Mesodermal cell (in vitro differentiated cells): ENCODE measurements at regions not wholly inside any gene's neighbourhood (a gene's known extent, or its start where the extent isn't known, plus 50 kb on each side); places are given as distances from the start of the nearest gene placed in this dataset.

ENCODE experiments used
- H3K27ac ChIP-seq: 2 replicates; pipeline ENCODE4 v1.7.0; 2013; ENCODE audit warnings: mild to moderate bottlenecking, low read depth, low read length, moderate library complexity; ENCODE audit not compliant: severe bottlenecking
- H3K36me3 ChIP-seq: 2 replicates; pipeline ENCODE4 v1.7.1; 2013; ENCODE audit warnings: mild to moderate bottlenecking, low read length, moderate library complexity; ENCODE audit not compliant: control insufficient read depth, insufficient read depth
- H3K4me1 ChIP-seq: one replicate; pipeline ENCODE4 v1.7.1; 2013; ENCODE audit warnings: mild to moderate bottlenecking, low read length; ENCODE audit not compliant: insufficient read depth, control insufficient read depth, poor library complexity, severe bottlenecking
- H3K4me3 ChIP-seq: 2 replicates; pipeline ENCODE4 v1.7.0; 2013; ENCODE audit warnings: low read length, control low read depth, mild to moderate bottlenecking; ENCODE audit not compliant: insufficient read depth, poor library complexity, severe bottlenecking; ENCODE audit errors: extremely low read depth
- H3K9me3 ChIP-seq: 2 replicates; pipeline ENCODE4 v1.7.1; 2013; ENCODE audit warnings: mild to moderate bottlenecking, low read length, moderate library complexity; ENCODE audit not compliant: control insufficient read depth
- WGBS, 2 experiments: methylation state at CpG; one replicate each; pipeline ENCODE4 v1.1.5; 2013; ENCODE audit warnings: missing lambda C conversion rate in 2 of 2; ENCODE audit not compliant: insufficient coverage in 2 of 2; 5-methylcytosine and 5-hydroxymethylcytosine counted together

DNA sequence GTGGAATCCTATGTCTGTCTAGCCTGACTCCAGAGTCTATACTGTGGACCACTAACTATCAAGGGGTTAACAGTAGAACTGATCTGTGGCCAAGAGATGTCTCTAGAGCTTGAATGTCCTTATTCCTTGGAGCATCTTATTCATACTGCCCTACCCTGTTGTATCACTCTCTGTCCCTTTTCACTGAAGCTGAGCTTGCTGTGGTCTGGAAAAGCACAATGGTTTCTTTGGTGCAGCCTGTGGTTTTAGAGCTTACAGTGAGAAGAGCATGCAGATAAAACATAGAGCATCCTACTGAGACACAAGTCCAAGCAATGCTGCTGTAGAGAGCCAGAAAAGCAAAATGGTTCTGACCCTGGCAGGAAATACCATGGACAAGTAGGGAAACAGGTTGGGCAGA is 367.0 kb upstream of the ATP2B1 start:
- Histone ChIP-seq H3K4me3 (no peak overlapping the region), H3K9me3 (peaks cover 8% of the 10 kb centered on the region), H3K36me3 (no peaks in the 10 kb centered on the region), H3K4me1 (no peaks in the 10 kb centered on the region), H3K27ac (no peak overlapping the region)

GRCh38 chr12:90074086-90074485 is 365.4 kb upstream of the ATP2B1 start:
- Histone ChIP-seq H3K4me1 (no peaks in the 10 kb centered on the region), H3K9me3 (peaks cover 16% of the 10 kb centered on the region), H3K27ac (no peak overlapping the region), H3K36me3 (no peaks in the 10 kb centered on the region), H3K4me3 (no peak overlapping the region)
- no CpG with 5 or more reads among the region's 2 CpGs for WGBS, 2 experiments

DNA sequence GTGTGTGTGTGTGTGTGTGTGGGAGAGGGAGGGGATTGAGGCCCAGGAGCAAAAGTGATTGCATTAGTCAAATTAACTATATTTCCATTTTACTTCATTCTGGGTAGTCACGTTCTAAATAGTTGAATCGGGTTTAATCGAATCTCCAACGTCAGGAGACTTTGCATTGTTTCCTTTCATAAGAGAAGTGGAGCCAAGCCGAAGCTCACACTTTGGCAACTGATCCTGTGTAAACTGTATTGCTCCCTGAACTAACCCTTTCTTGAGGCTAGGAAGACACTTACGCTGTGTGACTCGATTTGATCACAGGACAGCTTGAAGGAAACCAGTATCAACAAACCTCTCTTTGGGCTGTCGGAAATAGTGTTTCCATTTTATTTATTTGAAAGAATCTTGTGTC is 363.4 kb upstream of the ATP2B1 start:
- H3K4me1 ChIP-seq: no peaks in the 10 kb centered on the region
- H3K4me3 ChIP-seq: no peak overlapping the region
- no peaks in the 10 kb centered on the region for H3K36me3 ChIP-seq
- WGBS, 2 experiments: 94 to 95% methylated on average over 5 to 8 of the region's 8 CpGs
- H3K27ac ChIP-seq: no peak overlapping the region
- H3K9me3 ChIP-seq: peaks cover 16% of the 10 kb centered on the region

GRCh38 chr12:90069711-90070110 is 361.1 kb upstream of the ATP2B1 start:
- Histone ChIP-seq H3K4me1 (no peaks in the 10 kb centered on the region), H3K4me3 (no peak overlapping the region), H3K36me3 (no peaks in the 10 kb centered on the region), H3K9me3 (peaks cover 16% of the 10 kb centered on the region), H3K27ac (no peak overlapping the region)
- WGBS, 2 experiments: 89 to 94% methylated on average over 2 of the region's 2 CpGs

DNA sequence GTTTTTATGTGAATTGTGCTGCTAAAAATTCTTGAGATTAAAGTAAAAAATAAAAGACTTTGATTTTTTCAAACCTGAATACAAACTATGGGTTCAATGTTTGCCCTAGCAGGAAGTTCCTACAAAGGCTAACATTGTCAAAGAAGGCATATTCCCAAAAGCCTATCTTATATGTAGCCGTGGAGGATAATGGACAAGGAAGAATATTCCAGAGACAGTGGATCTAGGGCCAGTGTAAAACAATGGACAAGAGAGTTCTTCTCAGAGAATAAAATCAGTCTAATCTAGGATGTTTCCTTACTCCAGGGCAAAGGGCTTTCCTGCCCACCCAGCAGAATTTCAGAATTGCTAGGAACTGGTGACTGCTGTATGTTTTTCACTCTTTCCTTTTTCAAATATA is 359.2 kb upstream of the ATP2B1 start:
- H3K36me3 ChIP-seq: no peaks in the 10 kb centered on the region
- peaks cover 16% of the 10 kb centered on the region for H3K9me3 ChIP-seq
- no peaks in the 10 kb centered on the region for H3K4me1 ChIP-seq
- 100% methylated on average over 1 of the region's 1 CpG; no CpG with 5 or more reads in 1 of the 2 experiments for WGBS, 2 experiments
- H3K4me3 ChIP-seq: no peak overlapping the region
- H3K27ac ChIP-seq: no peak overlapping the region

DNA sequence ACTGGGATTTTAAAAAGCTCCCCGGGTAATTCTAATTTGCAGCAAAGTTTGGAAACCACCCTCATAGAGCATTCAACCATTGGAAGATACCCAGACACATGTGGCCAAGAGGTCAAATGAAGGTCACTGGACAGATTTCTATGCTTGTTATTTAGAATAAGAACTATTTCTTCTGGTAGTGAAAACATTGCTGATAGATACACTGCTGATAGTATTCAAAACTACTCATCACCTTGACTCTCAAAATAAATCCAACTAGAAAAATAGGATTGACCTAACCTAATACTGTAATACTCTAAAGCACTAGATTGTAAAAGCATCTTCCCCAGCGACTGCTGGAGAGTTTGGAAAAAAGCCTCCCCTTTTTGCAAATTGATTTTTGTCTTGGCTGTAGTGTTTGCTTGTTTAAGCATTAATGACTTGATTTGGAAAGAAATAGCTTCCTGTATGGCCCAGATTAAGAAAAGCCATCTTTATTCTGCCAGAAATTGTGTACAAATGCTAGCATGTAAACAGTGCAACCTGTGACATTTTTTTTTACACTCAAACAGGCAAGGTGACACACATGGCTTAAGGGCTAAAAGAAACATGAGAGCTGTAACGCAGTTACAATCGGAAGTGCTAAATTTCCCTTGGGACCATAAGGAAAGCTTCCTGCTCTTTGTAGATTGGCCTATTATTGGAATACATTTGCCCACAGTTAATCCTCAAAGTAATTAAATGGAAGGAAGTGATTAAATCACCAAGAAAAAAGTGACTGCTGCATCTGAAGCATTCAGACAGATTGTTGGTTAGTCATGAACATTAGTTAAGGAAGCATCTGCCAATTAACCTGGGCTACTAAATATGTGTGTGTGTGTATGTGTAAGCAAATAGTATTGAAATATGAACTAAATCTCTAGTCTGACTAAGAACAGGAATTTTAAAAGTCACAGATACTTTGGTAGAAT is 356.5 kb upstream of the ATP2B1 start:
- no peaks in the 10 kb centered on the region for H3K36me3 ChIP-seq
- H3K27ac ChIP-seq: no peak overlapping the region
- H3K4me1 ChIP-seq: no peaks in the 10 kb centered on the region
- 90 to 100% methylated on average over 1 to 3 of the region's 4 CpGs for WGBS, 2 experiments
- H3K4me3 ChIP-seq: no peak overlapping the region
- peaks cover 5% of the 10 kb centered on the region for H3K9me3 ChIP-seq

DNA sequence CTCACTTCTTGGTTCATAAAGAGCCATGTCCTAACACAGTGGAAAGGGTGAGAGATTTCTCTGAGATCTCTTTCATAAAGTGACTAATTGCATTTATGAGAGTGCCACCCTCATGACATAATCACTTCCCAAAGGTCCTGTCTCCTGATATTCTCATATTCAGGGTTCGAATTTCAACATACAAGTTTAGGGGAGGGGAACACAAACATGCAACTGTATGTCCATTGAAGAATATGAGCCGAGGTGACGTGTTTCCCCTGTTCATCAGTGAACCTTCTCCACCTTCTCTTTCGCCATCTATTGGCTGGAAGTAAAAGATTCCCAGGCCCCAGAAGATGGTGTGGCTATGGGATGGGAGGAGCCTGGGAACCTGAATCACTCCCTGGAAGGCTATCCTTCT is 354.2 kb upstream of the ATP2B1 start:
- Histone ChIP-seq H3K4me3 (no peak overlapping the region), H3K9me3 (no peaks in the 10 kb centered on the region), H3K27ac (no peak overlapping the region), H3K36me3 (no peaks in the 10 kb centered on the region), H3K4me1 (no peaks in the 10 kb centered on the region)
- WGBS, 2 experiments: 89 to 100% methylated on average over 1 to 3 of the region's 4 CpGs

GRCh38 chr12:90061809-90062208 is 353.2 kb upstream of the ATP2B1 start:
- no peaks in the 10 kb centered on the region for H3K4me1 ChIP-seq
- H3K4me3 ChIP-seq: no peak overlapping the region
- no peaks in the 10 kb centered on the region for H3K36me3 ChIP-seq
- H3K9me3 ChIP-seq: no peaks in the 10 kb centered on the region
- WGBS, 2 experiments: no CpG with 5 or more reads among the region's 2 CpGs
- no peak overlapping the region for H3K27ac ChIP-seq

DNA sequence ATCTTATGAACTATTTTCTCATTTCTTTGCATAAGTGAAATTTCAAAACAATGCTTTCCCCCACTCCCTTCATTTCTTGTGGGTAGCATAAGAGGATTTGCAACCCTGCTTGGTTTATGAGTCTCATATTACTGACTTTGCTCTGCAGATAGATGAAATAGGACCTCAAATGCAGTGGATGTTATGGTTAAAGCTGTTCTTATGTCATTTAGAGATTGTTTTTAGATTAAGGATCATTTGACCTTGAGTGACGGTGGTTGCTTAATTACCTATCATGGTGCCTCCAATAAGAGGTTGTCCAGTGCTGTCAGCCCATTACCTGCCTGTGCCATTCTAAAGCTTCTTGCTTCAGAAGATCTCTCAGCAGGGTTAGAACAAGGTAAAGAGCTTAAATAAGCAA is 351.4 kb upstream of the ATP2B1 start:
- H3K4me1 ChIP-seq: no peaks in the 10 kb centered on the region
- 89% methylated on average over 1 of the region's 1 CpG; no CpG with 5 or more reads in 1 of the 2 experiments for WGBS, 2 experiments
- H3K9me3 ChIP-seq: no peaks in the 10 kb centered on the region
- no peak overlapping the region for H3K27ac ChIP-seq
- no peak overlapping the region for H3K4me3 ChIP-seq
- no peaks in the 10 kb centered on the region for H3K36me3 ChIP-seq

GRCh38 chr12:90058704-90059103 is 350.1 kb upstream of the ATP2B1 start:
- H3K9me3 ChIP-seq: no peaks in the 10 kb centered on the region
- no peak overlapping the region for H3K27ac ChIP-seq
- H3K4me1 ChIP-seq: no peaks in the 10 kb centered on the region
- H3K4me3 ChIP-seq: no peak overlapping the region
- H3K36me3 ChIP-seq: no peaks in the 10 kb centered on the region
- 100% methylated on average over 1 of the region's 1 CpG; no CpG with 5 or more reads in 1 of the 2 experiments for WGBS, 2 experiments

DNA sequence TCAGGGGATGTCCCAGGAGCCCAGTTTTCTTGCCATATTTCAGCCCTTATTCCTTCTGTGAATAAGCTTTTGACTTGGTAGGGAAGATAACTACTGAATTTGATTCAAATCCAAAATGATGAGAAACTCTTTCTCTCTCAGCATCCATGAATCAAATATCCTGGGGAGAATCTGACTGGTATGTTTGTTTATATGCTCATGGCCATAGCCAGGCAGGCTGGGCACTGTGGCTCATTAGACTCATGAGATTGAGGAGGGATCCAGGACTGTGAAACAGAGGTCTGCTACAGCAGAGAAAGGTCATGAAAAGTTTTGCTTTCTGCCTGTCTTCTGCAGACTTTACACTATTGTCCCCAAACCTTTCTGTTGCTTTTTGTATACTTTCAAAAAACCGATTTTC is 346.4 kb upstream of the ATP2B1 start:
- Histone ChIP-seq H3K36me3 (no peaks in the 10 kb centered on the region), H3K9me3 (no peaks in the 10 kb centered on the region), H3K4me3 (no peak overlapping the region), H3K4me1 (no peaks in the 10 kb centered on the region), H3K27ac (no peak overlapping the region)
- WGBS, 2 experiments: no CpG with 5 or more reads among the region's 1 CpG
